HG03571 (cell line): ENCODE measurements at regions not wholly inside any gene's neighbourhood (a gene's known extent, or its start where the extent isn't known, plus 50 kb on each side); places are given as distances from the start of the nearest gene placed in this dataset.

Source experiments
- ATAC-seq: cut with Tn5 transposase; IDR thresholded peaks from one replicate; pipeline ENCODE4 v1.9.1; 2021; ENCODE audit not compliant: unreplicated experiment

- ATAC-seq: no peak
Measured at GRCh38 chr21:35119501-35120047, 70.5 kb upstream of the RUNX1 start.

GRCh38 chr21:35116777-35117176 lies 67.7 kb upstream of the RUNX1 start:
- ATAC-seq: no peak

GRCh38 chr21:35113064-35113463 lies 64.0 kb upstream of the RUNX1 start:
- no peak for ATAC-seq

- no peak for ATAC-seq
Measured at GRCh38 chr21:35111321-35111930, 62.3 kb upstream of the RUNX1 start.

- no peak for ATAC-seq
Measured at GRCh38 chr21:35108887-35109286, 59.8 kb upstream of the RUNX1 start.

- no peak for ATAC-seq
Measured at GRCh38 chr21:35107520-35107919, 58.4 kb upstream of the RUNX1 start.

GRCh38 chr21:35106246-35106835 lies 57.2 kb upstream of the RUNX1 start:
- ATAC-seq: no peak

- ATAC-seq: no peak
Measured at GRCh38 chr21:35102488-35103371, 53.6 kb upstream of the RUNX1 start.

GRCh38 chr21:35100349-35100811 lies 51.3 kb upstream of the RUNX1 start:
- no peak for ATAC-seq

- no peak for ATAC-seq
Measured at GRCh38 chr21:35099310-35099709, 50.2 kb upstream of the RUNX1 start.
